Transverse colon (tissue), 4 donors: ENCODE measurements at regions not wholly inside any gene's neighbourhood (a gene's known extent, or its start where the extent isn't known, plus 50 kb on each side); places are given as distances from the start of the nearest gene placed in this dataset.

ENCODE experiments used
- DNase-seq: peaks from one replicate; pipeline ENCODE4 v3.0.0-alpha.2; 2019
- H3K27ac ChIP-seq, 4 donors: fragments of 200-600 bp; sonication (generic); 2 replicates each; pipeline ENCODE4 v1.5.1; 2016 to 2018; ENCODE audit warnings: inconsistent platforms in 4 of 4
- H3K27me3 ChIP-seq: fragments of 200-600 bp; sonication (generic); 2 replicates; pipeline ENCODE4 v1.5.1; 2017; ENCODE audit warnings: inconsistent platforms
- H3K36me3 ChIP-seq, 4 donors: fragments of 200-600 bp; sonication (generic); 2 replicates each; pipeline ENCODE4 v1.5.1; 2017 to 2019; ENCODE audit warnings: inconsistent platforms in 4 of 4
- H3K4me1 ChIP-seq, 4 donors: fragments of 200-600 bp; sonication (generic); 2 replicates each; pipeline ENCODE4 v1.5.1; 2017 to 2020; ENCODE audit warnings: inconsistent platforms in 4 of 4
- H3K4me3 ChIP-seq, 4 donors: fragments of 200-600 bp; sonication (generic); 1 replicate in 1 of 4; 2 replicates in 3 of 4; pipeline versions ENCODE4 v1.5.1 to v1.6.1; 2017 to 2019; ENCODE audit warnings: inconsistent platforms in 4 of 4
- H3K9me3 ChIP-seq, 2 donors: fragments of 200-600 bp; sonication (generic); 2 replicates each; pipeline ENCODE4 v1.5.1; 2017 to 2019; ENCODE audit warnings: inconsistent platforms in 2 of 2
- EP300 ChIP-seq: sonication (generic); formaldehyde crosslinking; IDR thresholded peaks from one replicate; pipeline ENCODE4 v1.6.1; 2017; ENCODE audit warnings: antibody characterized with exemption, low read depth
- POLR2A ChIP-seq: fragments of 450-650 bp; IDR thresholded peaks from one replicate; pipeline ENCODE4 v1.6.1; 2016; ENCODE audit warnings: antibody characterized with exemption, mild to moderate bottlenecking, moderate library complexity
- POLR2AphosphoS5 ChIP-seq, 3 donors: sonication (generic); formaldehyde crosslinking; IDR thresholded peaks; one replicate each; pipeline ENCODE4 v1.6.1; 2016; ENCODE audit warnings: antibody characterized with exemption in 3 of 3
- whole genome bisulfite sequencing, 2 donors: methylation state at CpG; one replicate each; pipeline ENCODE4 v1.1.5; 2018; ENCODE audit warnings: low coverage in 1 of 2; 5-methylcytosine and 5-hydroxymethylcytosine counted together
- in situ Hi-C, 4 donors: fragments of 200-750 bp; cut with MboI; loops; one replicate each; pipeline versions ENCODE4 v1.15.0 to v1.15.1; 2017; ENCODE audit warnings: low sequenced_read_pairs in 3 of 4, low pct_ligation_motif_present in 1 of 4, low pct_unique_long_range_greater_than_20kb in 1 of 4
- intact Hi-C: fragments of 100-400 bp; cut with DNase I; formaldehyde crosslinking; loops from one replicate; pipeline ENCODE4 v1.15.1; 2023; ENCODE audit warnings: low total_unique reads
- TF ChIP-seq, protein P1 (sequence below), 5 experiments: fragments of 200-600 bp in 3 of 5; fragments of 450-650 bp in 2 of 5; sonication (generic) in 3 of 5; IDR thresholded peaks; 1 replicate in 2 of 5; 2 replicates in 3 of 5; pipeline ENCODE4 v1.5.1; 2016 to 2017; ENCODE audit warnings: antibody characterized with exemption in 5 of 5, inconsistent platforms in 3 of 5, mild to moderate bottlenecking in 2 of 5, moderate library complexity in 1 of 5

DNA sequence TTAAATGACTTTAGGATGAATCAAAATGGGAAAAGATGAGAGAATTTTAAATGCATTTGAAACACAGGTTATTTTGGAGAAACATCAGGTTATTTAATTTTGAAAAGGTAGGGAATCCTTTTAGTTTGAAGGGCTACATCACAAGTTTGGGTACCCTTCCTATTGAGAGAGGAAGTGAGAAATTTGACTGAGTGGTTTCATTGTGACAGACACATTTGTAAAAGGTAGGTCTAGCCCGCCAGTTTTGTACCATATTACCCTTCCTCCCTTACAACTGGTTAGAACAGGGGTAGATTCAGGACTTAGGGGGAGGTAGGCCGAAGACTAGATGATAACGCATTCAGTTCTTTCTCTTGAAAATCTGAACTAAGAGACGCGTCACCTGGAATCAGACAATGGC lies 464.2 kb downstream of the EBF1 start:
- Histone ChIP-seq H3K4me1 (no peaks in the 10 kb centered on the region), H3K27me3 (no peaks in the 10 kb centered on the region), H3K36me3 (no peaks in the 10 kb centered on the region), H3K4me3 (no peak overlapping the region), H3K27ac (no peak overlapping the region), H3K9me3 (no peaks in the 10 kb centered on the region)
- WGBS, 2 donors, result 85 to 100% methylated on average over 1 to 5 of the region's 5 CpGs
- no peak for TF ChIP-seq POLR2AphosphoS5 (IDR thresholded peaks at IDR 0.05)
- no peak for TF ChIP-seq EP300
- TF ChIP-seq, protein P1, sequence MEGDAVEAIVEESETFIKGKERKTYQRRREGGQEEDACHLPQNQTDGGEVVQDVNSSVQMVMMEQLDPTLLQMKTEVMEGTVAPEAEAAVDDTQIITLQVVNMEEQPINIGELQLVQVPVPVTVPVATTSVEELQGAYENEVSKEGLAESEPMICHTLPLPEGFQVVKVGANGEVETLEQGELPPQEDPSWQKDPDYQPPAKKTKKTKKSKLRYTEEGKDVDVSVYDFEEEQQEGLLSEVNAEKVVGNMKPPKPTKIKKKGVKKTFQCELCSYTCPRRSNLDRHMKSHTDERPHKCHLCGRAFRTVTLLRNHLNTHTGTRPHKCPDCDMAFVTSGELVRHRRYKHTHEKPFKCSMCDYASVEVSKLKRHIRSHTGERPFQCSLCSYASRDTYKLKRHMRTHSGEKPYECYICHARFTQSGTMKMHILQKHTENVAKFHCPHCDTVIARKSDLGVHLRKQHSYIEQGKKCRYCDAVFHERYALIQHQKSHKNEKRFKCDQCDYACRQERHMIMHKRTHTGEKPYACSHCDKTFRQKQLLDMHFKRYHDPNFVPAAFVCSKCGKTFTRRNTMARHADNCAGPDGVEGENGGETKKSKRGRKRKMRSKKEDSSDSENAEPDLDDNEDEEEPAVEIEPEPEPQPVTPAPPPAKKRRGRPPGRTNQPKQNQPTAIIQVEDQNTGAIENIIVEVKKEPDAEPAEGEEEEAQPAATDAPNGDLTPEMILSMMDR (IDR thresholded peaks at IDR 0.05), result no peak
- TF ChIP-seq POLR2A, result no peak
- in situ Hi-C loops, result no loop called here
- intact Hi-C loops, result no loop called here
- DNase-seq, result no peak

DNA sequence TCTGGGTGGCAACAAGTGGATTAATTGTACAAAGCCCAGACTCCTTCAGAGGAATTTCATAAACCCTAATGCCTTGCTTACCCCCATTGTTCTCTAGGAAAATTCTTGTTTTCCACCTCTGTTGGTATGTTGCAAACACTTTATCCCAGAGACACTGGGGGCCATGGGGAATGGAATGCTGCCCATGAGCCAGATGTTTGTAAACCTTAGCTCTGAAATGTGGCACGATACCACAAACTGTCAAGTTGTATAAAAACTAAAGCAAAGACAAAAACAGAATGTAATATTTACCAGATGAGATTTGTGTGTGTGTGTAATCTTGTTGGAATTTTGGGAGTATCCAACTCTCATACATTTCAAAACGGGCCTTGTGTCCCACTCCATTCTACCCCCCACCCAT lies 465.0 kb downstream of the EBF1 start:
- intact Hi-C loops (no loop called here), in situ Hi-C loops (no loop called here)
- Histone ChIP-seq H3K27ac (no peak overlapping the region), H3K9me3 (no peaks in the 10 kb centered on the region), H3K4me3 (no peak overlapping the region), H3K4me1 (no peaks in the 10 kb centered on the region), H3K36me3 (no peaks in the 10 kb centered on the region), H3K27me3 (no peaks in the 10 kb centered on the region)
- DNase-seq, result no peak
- no peak for TF ChIP-seq EP300
- 33 to 88% methylated on average over 1 to 2 of the region's 2 CpGs for WGBS, 2 donors

DNA sequence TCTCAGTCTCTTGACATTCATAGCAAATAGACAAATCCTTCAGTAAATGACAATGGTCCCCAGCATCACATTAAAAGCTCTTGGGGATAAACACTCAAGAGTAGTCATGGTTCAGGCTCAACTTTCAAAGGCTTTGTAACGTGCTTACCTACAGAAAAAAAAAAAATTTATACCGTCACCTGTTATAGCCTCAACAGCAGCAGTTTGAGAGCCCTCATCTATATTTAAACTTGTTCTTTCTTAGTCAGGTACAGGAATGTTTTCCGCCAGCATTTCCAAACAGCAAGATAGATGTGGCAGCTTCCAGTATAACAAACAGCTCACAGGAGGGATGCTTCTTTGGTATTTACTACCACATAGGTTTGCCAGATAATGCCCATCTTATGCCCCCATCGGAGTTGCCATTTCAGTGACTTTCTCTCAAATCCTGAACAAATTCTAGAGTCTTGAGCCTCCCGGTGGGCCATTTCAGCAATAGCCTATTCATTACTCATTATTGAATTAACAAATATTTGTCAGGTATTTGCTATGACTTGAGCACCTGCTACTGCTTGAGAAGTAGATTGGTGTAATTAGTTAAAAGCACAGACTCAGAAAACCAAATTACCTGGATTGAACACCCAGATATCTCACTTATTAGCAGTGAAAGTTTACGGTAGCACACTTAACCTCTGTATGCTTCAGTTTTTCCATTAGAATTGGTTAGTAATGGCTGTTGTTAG lies 470.0 kb downstream of the EBF1 start:
- in situ Hi-C loops (no loop called here), intact Hi-C loops (no loop called here)
- no peak for DNase-seq
- Histone ChIP-seq H3K27ac (no peak overlapping the region), H3K4me1 (no peaks in the 10 kb centered on the region), H3K9me3 (no peaks in the 10 kb centered on the region), H3K4me3 (no peak overlapping the region), H3K36me3 (no peaks in the 10 kb centered on the region), H3K27me3 (no peaks in the 10 kb centered on the region)
- no peak for TF ChIP-seq POLR2AphosphoS5 (IDR thresholded peaks at IDR 0.05)
- no peak for TF ChIP-seq EP300
- no peak for TF ChIP-seq POLR2A
- TF ChIP-seq, protein P1 (IDR thresholded peaks at IDR 0.05), result no peak
- WGBS, 2 donors, result 87 to 89% methylated on average over 3 to 6 of the region's 6 CpGs

DNA sequence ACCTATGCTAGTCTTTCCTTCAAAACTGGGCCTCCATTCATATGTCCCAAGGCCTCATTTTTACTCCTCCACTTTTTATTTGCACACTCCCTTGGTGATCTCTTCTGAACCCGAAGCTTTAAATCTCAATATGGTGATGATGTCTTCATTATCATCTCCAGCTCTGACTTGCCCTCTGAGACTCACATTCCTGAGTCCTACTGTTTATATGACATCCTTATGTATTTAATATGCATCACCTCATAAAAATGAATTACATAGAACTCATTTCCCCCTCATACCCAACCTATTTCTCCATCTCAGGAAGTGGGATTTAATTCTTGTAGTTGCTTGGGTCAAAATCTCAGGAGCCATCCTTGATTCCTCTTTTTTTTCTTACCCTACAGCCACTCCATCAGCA lies 473.0 kb downstream of the EBF1 start:
- in situ Hi-C loops (no loop called here), intact Hi-C loops (loop anchor here (1.0 kb wide), 1 partner anchor 24 kb away; no protein-coding TSS in a partner anchor)
- Histone ChIP-seq H3K4me1 (no peaks in the 10 kb centered on the region), H3K27ac (no peak overlapping the region), H3K36me3 (no peaks in the 10 kb centered on the region), H3K9me3 (no peaks in the 10 kb centered on the region), H3K27me3 (no peaks in the 10 kb centered on the region), H3K4me3 (no peak overlapping the region)
- WGBS, 2 donors, result 88 to 100% methylated on average over 1 of the region's 1 CpG
- TF ChIP-seq POLR2AphosphoS5 (IDR thresholded peaks at IDR 0.05), result no peak
- TF ChIP-seq, protein P1 (IDR thresholded peaks at IDR 0.05), result no peak
- TF ChIP-seq POLR2A, result no peak
- DNase-seq, result no peak

DNA sequence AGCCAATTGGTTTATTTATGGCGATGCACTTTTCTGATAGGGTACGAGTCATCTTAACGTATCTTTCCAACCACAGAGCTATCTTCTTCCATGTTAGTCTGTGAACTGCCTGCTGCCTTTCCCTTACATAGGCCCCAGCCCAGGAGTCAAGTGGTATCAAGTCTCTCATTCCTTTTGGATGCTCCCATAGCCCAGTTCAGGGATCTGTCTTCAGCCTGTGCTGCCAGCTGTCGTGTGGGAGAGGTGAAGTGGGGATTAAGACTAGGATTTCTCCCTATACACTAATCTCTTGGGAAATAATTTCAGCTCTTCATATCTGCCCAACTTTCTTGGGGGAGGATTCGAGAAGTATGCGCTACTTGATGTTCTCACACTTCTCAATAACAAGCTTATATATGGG lies 475.7 kb downstream of the EBF1 start:
- Histone ChIP-seq H3K27me3 (no peaks in the 10 kb centered on the region), H3K4me1 (no peaks in the 10 kb centered on the region), H3K27ac (no peak overlapping the region), H3K9me3 (no peaks in the 10 kb centered on the region), H3K36me3 (no peaks in the 10 kb centered on the region), H3K4me3 (no peak overlapping the region)
- WGBS, 2 donors, result 84 to 91% methylated on average over 5 to 6 of the region's 6 CpGs
- TF ChIP-seq EP300 (no peak), POLR2A (no peak), POLR2AphosphoS5 (IDR thresholded peaks at IDR 0.05) (no peak)
- TF ChIP-seq, protein P1 (IDR thresholded peaks at IDR 0.05), result no peak
- no peak for DNase-seq
- intact Hi-C loops (no loop called here), in situ Hi-C loops (no loop called here)
